Caki2 (cell line): ENCODE measurements at regions not wholly inside any gene's neighbourhood (a gene's known extent, or its start where the extent isn't known, plus 50 kb on each side); places are given as distances from the start of the nearest gene placed in this dataset.

Experiments used
- DNase-seq: peaks from one replicate; pipeline ENCODE4 v3.0.0-alpha.2; 2015; ENCODE audit warnings: low read depth
- in situ Hi-C: cut with HindIII; loops from 2 replicates; pipeline ENCODE4 v1.10.0; 2016; ENCODE audit warnings: low sequenced_read_pairs, low pct_unique_long_range_greater_than_20kb, mixed read lengths

DNA sequence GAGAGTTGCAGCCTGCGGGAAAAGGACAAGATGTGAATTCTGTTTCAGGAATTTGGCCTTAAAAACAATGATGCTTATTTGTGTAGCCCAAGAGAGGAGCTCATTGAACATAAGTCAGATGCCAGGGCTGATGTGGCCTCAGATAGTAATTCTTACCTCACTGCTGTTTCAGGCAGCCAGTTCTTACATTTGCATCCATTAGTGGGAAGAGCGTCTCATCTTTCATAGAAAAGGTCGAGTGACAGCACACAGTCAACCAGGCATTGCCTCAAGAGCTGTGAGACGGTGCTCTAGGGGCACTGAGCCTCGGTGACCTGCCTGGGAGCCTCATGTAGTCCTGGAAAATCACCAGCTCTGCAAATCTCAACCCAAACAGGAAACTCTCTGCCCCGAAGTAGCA lies 174.9 kb upstream of the FRG1 start:
- DNase-seq: peak; percentile 33
- in situ Hi-C loops: no loop called here

DNA sequence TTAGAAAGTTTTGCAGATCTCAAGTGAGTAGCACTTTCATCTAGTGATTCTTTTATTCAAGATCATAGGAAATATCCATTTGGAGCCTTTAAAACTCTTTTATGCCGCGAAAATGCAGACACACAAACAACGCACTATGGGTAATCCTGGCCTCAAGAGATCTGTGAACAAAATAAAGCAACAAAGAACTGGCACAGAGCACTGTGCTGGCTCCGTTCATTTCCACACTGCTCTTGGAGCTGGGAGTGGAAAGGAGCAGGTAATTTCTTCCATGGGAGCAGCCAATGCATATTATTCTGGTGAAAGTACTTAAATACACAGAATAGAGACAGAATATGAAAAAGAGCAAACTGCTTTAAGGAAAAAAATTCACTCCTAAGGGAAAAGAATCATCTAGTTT lies 172.7 kb upstream of the FRG1 start:
- in situ Hi-C loops: no loop called here
- no peak for DNase-seq

DNA sequence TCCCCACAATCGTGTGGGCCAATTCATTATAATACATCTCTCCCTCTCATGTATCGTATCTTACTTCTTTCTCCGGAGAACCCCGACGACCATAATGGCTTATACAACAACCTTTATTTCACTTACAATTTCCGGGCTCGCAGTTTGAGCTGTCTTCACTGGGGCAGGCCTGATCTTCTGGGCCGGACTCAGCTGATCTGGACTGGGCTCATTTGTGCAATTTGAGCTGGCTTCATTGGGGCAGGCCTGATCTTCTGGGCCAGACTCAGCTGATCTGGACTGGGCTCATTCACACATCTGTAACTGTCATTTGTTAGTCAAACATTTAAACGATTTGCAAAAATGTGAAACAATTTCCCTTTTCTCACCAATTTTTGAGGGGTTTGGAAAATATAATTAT lies 171.5 kb upstream of the FRG1 start:
- in situ Hi-C loops: no loop called here
- no peak for DNase-seq

DNA sequence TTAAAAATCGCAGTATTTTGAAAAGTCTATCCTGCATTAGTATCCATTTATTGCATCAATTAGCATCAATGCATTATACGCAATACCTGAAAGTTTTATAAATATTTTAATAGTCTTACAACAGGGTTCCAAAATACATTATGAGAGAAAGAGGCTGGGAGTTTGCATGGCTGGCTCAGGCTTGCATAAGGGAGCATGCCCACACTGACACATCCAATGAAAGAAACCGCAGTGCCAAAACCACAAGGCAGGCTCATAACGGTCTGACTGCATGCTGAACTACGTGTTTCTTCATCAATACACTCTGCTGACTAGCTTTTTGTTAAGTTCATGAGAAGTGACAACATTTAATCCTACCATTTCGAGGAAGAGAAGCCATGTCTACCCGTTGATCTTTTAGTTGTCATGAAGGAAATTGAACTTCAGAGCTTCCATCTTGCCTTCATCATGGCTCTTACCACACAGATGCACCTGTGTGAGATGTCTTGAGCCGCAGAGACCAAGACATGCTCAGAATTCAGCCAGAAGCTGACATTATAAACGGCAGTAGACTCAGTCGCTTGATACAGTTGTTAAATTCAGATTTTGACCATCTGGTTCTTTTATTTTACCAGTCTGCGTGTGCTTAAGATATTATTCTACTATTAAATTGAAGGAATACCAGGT lies 168.8 kb upstream of the FRG1 start:
- in situ Hi-C loops: no loop called here
- DNase-seq: no peak

DNA sequence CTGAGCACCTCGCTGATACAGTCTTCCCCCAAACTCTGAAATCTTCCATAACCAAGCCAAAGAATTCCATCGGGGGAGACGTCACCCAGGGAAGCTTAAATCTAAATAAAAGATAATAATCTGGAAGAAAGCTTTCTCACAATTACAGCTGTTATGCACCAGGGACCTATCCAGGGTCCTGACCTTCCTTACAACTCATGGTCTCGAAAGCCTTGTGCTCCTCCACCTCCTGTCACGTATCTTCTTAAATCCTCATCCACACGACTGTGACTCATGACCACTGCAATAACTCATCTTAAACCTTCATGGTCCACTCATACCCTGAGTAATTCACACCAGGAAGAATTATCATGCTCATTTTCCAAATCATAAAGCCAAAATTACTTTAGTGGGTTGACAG lies 166.8 kb upstream of the FRG1 start:
- in situ Hi-C loops: no loop called here
- DNase-seq: peak; percentile 60

DNA sequence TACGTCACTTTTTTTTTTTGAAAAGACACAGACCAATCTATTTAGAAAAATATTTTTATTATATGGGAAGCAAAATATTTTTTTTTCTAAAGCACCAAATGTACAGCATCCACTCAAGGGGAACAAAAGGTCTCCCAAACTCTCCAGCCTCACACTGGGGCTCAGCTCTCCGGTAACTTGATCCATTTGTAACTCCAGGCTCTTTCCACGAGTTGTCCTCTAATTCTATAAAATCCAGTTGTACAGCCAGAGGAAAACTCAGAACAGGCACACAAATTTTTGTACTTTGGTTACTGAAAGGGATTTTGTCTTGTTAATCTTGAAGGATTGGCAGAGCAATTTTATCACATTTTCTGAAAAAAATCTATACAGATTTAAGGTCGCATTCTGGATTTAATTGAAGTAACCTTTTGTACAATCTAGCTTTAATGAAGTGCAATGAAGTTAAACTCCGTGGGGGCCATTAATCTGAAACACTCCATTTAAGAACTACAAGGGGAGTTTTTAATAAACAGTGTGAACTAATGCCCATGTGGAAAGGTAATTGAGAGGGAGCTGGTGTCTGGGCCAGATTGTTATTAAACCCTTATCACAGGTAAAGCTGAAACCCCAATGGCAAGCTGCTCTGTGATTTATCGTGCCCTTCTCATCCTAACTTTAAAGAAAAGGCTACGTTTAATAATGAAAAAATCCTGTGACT lies 161.2 kb upstream of the FRG1 start:
- in situ Hi-C loops: no loop called here
- no peak for DNase-seq

DNA sequence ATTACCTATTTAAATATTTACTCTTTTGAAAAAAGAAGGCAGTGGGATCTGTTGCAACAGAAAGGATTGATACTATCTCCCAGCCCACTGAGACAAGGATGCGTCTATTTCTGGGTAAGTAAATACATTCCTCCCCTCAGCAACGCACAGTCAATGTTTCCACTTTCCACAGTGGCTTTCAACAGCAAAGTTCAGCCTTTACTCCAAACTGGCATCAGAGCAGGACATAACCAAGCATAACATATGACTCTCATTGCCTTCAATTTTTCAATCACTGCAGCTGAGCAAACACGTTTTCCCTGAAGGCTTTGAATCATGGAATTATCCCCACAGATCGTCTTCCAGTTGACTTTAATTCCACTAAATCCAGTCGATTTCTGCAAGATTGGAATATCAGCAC lies 160.3 kb upstream of the FRG1 start:
- in situ Hi-C loops: no loop called here
- no peak for DNase-seq

DNA sequence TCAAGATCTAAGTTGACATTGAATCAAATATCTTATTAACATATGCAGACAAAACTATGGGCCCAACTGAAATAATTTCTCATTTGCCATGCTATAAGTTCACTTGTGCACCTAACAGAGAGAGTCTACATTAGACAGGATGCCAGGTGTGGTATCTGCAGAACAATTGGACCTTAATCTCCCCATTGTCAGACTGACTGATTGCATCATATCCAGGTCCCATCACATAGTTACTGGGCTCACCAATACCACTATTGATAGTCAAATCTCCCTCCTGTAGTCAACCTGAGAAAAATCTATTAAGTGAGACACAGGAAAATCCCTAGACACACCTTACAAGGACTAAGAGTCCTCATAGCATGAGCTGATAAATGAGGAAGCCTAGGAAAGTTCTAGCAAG lies 156.0 kb upstream of the FRG1 start:
- in situ Hi-C loops: no loop called here
- DNase-seq: no peak

DNA sequence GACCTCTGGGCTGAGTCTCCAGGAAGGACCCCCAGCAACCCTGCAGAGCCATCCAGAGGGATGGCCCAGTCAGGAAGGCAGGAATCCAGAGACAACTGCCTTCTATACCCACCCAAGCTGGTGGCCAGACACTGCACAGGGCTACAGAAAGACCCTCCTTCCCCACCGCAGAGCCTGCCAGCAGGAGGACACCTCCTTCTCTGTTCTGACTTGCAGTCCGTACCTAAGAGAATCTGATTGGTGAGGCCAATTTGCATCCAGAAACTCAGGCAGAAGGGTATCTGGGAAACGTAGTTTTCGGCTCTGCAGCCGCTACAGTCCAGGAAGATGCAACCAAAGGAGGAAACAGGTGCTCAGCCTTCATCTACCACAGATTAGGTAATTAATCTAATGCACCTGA lies 155.4 kb upstream of the FRG1 start:
- no peak for DNase-seq
- in situ Hi-C loops: no loop called here

DNA sequence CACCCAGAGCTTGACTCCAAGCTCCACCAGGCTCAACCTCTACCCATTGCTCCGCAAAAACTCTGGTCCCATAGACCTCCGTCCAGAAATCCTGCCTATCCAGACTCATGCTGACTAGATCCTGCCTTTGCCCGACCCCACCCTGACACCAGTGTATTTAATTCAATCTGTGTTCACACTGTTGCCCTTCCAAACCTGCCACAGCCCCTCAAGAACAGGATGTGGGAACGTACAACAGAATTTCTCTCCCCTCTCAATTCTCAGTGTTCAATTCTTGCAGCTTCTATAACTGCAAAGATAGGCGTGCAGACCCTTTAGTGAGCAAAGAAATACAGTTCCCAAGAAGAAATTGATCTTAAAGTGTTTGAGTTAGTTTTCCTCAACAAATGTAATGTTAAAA lies 154.2 kb upstream of the FRG1 start:
- in situ Hi-C loops: no loop called here
- DNase-seq: no peak

DNA sequence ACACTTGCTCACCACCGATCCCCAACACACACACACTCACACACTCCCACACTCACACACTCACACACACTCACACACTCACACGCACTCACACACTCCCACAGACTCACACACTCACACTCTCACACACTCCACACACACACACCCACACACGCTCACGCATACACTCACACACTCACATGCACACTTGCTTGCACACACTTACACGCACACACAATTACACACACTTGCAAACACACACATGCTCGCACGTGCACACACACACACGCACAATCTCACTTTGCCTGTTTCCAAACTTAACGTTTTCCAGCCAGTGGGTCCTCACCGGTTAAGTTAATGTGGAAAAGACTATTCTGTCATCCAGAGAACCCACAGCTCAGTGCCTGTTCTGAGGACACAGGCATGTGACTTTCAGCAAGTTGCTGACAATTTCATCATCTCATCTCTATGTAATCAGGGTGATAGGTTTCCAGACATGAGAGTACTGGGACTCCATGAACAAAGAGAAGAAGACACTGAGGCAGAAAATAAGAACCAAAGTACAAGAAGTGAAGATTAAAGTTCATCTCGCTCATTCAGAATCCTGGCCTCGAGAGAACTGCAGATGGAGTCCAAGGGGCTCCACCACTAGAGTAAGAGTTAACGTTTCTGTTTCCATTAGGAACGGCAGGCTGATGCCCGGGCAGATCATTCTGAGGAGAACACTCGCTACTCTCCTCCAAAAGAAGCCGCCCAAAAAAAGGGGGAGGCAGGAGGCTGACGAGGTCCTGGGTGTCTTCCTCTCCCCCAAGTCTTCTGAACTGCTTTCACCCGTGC lies 153.2 kb upstream of the FRG1 start:
- in situ Hi-C loops: no loop called here
- DNase-seq: no peak

DNA sequence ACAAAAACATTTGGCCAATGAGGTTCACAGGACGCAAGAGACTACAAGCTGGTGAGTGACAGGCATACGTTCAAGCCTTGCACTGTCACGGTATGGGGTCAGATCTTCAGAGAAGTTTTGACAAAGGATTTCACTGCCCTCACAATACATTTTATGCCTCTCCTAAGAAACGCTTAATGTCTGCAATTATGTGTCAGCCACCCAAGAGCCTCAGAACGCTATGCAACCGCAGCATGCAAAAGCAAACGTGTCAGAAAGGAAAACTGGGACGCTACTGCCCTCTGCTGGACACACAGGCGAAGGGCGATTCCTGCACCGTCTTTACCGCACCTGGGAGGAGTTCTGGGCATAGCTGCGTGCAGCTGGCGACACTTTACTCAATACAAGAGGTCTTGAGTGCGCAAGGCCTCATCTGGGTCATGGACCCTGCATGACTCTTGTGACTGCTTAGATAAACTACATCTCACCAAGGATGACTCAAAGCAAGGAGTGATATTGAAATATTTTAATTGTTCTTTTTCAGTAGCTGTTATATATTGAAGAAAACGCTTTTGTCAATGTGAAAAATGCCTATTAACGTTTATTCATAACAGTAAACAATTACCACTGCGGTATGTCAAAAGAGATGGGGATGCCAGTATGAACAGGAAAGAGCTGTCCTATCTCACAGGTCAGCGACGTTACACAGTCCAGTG lies 147.6 kb upstream of the FRG1 start:
- in situ Hi-C loops: no loop called here
- DNase-seq: peak; percentile 62

DNA sequence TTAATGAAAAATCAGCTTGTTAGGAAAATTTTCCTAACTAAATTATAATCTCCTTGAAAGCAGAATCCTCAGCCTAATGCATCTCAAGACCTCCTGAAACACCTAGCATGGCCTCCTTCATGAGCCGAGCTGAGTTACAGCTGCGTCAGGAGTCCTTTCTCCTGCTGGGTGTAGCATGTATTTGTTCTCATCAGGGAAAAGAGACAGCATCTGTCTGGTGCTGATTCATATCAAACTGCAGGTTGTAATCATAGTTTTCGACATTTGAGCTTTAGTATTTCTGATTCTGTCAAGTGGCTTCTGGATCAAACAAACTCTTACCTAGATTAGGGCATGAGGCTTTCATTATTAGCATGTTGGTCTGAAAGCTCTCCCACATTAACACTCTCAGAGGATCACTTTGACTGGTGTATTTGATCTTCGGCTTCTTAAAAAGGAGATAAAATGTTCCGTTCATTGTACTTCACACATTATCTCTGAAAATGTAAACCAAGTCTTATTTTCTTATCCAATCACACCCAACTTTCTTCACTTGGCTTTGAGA lies 140.1 kb upstream of the FRG1 start:
- in situ Hi-C loops: no loop called here
- no peak for DNase-seq

DNA sequence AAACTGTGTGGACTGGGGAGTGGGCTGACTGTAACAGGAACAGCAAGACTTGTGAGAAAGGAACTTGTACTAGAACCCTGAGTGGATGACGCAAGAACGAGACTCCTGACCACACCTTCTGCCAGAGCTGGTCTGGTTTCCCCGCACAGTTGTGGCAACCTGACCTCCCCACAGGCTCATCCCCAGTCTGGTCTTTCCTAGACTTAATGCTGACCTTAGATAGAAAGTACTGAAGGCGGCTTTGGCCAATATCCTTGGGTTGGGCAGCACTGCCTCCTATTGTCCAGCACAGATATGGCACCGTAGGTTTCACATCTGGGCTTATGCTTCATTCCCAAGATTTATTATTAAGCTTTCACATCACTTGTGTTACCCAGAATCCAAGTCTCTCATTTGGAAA lies 137.8 kb upstream of the FRG1 start:
- in situ Hi-C loops: no loop called here
- DNase-seq: no peak

DNA sequence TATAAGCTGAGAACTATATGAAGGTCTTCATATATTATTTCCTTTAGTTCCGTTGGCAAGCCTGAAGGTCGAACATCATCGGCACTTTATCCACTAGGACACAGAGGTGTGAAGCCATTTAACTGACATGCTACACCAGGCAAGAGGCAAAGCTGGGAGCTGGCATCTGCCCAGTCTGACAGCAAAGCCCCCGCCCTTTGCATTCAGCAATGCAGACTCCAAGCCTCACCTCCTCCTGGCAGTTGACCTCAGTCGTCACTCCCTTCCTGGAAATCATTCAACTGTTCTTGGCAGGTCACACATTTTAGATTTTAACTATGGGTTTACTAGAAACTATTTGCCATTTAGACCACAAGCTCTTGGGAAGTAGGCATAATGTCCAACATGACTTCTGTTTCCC lies 135.8 kb upstream of the FRG1 start:
- in situ Hi-C loops: no loop called here
- DNase-seq: no peak

DNA sequence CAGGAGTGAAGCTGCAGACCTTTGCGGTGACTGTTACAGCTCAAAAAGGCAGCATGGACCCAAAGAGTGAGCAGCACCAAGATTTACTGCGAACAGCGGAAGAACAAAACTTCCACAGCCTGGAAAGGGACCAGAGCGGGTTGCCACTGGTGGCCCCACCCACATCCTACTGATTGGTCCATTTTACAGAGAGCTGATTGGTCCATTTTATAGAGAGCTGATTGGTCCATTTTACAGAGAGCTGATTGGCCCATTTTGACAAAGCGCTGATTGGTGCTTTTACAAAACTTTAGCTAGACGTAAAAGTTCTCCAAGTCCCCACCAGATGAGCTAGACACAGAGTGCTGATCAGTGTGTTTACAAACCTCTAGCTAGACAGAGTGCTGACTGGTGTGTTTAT lies 134.2 kb upstream of the FRG1 start:
- DNase-seq: no peak
- in situ Hi-C loops: no loop called here

DNA sequence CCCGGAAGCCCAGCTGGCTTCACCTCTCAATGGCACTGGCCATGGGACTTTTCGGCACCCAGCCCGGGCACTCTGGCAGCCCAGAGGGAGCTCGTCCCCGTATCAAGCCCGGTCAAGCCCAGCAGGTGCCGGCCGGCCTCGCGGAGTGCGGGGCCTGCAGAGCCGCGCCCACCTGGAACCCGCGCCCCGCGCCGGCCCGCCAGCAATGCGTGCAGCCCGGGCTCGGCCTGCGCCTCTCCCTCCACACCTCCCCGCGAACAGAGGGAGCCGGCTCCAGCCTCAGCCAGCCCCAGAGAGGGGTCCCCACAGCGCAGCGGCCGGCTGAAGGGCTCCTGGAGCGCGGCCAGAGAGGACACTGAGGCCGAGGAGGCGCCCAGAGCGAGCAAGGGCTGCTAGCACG lies 133.6 kb upstream of the FRG1 start:
- no peak for DNase-seq
- in situ Hi-C loops: no loop called here

DNA sequence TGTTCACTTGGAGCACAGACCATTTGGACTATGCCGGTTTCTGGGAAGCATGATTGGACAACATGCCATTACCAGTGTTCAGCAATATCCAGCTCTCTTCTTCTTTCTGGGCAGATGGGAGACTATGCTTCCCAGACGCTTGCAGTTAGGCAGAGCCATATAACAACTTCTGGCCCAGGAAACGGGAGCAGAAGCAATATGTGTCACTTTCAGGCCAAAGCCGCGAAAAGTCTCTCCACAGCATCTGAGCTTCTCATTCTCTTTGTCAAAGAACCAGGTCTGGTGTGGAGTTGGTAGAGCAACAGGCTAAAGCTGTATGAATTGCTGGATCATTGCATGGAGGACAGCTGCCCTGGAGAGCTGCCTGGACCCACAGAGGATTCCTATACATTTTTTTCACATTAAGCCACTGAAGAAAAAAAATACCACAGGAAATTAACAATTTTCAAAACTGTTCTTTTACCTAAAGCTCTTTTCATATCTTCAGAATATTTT lies 131.4 kb upstream of the FRG1 start:
- DNase-seq: no peak
- in situ Hi-C loops: no loop called here

DNA sequence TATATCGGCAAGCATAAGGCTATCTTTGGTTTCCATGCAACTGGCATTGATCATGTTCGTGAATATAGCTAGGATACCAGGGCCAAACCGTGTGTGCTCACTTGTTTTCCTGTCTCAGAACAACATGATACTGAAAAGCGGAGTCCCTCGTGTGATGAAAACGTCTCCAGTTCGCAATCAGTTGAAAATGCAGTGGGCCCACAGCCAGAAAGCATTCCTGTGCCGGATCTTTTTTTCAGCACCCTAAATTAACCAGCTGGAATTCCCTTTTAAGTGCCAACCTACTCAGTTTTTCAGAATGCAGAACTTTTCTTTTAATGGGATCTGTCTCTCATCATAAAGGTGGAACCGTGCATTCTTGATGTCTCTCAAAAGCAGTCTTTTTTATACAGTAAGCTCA lies 130.8 kb upstream of the FRG1 start:
- in situ Hi-C loops: no loop called here
- DNase-seq: no peak
